22Rv1 (cell line): ENCODE measurements at regions not wholly inside any gene's neighbourhood (a gene's known extent, or its start where the extent isn't known, plus 50 kb on each side); places are given as distances from the start of the nearest gene placed in this dataset.

ENCODE experiments used
- ZFX ChIP-seq: fragments of 450-650 bp; IDR thresholded peaks from 2 replicates; pipeline ENCODE4 v1.6.1; 2017; ENCODE audit warnings: antibody characterized with exemption, borderline replicate concordance
- TF ChIP-seq, protein P1 (sequence below): fragments of 450-650 bp; IDR thresholded peaks from 2 replicates; pipeline ENCODE4 v1.5.1; 2017; ENCODE audit warnings: mild to moderate bottlenecking

DNA sequence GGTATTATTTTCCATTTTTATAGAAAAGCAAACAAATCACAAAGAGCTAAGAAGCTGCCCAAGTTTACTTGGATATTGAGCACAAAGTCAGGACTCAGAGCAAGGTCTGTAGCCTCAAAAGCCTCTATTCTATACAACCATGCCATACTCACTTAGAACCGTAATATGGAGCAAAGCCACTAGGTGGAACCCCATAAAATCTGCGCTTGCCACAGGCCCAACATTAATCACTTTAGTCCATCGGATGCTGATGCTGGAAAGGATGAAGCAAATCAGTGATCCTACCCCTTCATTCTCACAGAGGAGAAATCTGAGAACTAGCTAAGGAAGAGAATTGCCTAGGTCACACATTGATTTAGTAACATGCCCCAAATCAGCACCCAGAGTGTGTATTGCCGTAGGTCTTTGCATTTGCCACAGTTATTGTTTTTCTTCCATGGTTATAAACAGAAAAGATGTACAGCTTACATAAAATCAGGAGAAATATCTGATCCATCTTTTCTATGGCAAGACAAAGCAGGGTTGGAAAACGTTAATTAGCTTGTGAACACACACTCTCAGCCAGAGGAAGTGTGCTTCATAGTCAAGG, 56.7 kb upstream of the RAB38 start:
- TF ChIP-seq, protein P1, sequence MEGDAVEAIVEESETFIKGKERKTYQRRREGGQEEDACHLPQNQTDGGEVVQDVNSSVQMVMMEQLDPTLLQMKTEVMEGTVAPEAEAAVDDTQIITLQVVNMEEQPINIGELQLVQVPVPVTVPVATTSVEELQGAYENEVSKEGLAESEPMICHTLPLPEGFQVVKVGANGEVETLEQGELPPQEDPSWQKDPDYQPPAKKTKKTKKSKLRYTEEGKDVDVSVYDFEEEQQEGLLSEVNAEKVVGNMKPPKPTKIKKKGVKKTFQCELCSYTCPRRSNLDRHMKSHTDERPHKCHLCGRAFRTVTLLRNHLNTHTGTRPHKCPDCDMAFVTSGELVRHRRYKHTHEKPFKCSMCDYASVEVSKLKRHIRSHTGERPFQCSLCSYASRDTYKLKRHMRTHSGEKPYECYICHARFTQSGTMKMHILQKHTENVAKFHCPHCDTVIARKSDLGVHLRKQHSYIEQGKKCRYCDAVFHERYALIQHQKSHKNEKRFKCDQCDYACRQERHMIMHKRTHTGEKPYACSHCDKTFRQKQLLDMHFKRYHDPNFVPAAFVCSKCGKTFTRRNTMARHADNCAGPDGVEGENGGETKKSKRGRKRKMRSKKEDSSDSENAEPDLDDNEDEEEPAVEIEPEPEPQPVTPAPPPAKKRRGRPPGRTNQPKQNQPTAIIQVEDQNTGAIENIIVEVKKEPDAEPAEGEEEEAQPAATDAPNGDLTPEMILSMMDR: peak; percentile 73
- TF ChIP-seq ZFX: no peak
